NCI-H2107 treated with DMSO at 0.1 percent for 48 hours (cell line): ENCODE measurements at regions not wholly inside any gene's neighbourhood (a gene's known extent, or its start where the extent isn't known, plus 50 kb on each side); places are given as distances from the start of the nearest gene placed in this dataset.
"Not testable (repeated sequence)": the region's sequence is repeated elsewhere in the genome, so short reads cannot be mapped to it uniquely, and the experiment has no call there.

Source experiments
- DNase-seq: peaks from one replicate; lab custom pipeline; 2025; ENCODE audit not compliant: unreplicated experiment; lab: John Stamatoyannopoulos, UW

DNA sequence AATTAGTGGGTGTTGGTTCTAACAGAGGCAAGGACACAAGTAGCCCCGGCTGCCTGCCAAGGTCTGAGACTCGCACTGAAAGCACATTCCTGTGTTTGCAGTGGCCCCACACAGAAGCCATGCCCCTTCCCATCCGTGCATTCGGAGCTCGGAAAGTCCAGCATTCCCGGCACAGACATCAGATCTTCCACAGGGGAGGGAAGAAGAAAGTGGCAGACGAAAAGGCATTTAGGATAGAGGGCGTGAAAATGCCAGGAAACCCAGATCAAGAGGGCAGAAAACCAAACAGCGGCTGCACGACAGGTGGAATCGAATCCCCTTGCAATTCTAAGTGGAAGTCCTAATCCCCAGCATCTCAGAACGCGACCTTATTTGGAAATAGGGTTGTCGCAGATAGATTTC lies 105.5 kb upstream of the ASB18 start:
- DNase-seq, result no peak

DNA sequence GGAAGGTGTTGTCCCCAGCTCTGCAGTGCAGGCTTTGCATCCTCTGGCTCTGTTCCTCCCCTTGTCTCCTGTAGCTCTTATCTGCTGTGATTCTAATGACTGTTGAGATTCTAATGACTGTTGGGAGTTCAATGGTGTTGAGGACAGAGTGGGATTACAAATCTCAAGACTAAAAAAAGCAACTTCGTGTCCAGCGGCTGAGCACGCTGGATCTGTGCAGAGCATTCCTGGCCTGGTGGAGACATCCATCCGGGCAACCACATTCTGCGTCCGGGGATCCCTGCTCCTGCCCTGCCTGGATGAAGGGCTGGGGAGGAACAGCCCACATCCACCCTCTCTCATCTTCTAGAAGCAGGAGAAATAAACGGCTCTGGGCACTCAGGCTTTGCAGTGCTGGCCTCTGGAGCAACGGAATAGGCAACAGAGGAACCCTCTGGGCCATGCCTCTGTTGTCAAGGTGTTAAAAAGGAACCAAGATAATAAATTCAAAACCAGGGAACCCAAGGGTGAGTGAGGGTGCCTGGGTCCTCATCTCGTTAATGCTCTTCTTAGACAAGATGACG lies 106.7 kb upstream of the ASB18 start:
- no peak for DNase-seq

DNA sequence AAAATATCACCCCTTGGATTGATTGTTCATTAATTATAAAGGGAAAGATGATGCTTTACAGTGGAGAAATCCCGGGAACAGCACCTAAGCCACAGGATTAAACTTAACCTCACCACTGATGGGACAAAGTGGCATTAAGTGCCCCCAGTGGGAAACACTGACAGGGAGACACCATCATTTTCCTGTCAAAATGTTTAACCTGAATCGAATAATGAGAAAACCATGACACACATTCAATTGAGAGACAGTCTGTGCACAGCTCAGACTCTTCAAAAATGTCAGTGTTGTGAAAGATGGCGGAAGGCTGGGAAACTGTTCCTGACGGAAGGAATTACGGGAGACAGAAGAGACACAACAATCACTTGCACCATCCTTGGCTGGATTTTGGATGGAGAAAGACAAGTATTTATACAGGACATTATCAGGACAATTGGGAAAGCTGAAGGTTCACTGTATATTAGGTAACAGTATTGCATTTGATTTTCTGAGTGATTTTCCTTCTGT lies 111.8 kb upstream of the ASB18 start:
- no peak for DNase-seq

DNA sequence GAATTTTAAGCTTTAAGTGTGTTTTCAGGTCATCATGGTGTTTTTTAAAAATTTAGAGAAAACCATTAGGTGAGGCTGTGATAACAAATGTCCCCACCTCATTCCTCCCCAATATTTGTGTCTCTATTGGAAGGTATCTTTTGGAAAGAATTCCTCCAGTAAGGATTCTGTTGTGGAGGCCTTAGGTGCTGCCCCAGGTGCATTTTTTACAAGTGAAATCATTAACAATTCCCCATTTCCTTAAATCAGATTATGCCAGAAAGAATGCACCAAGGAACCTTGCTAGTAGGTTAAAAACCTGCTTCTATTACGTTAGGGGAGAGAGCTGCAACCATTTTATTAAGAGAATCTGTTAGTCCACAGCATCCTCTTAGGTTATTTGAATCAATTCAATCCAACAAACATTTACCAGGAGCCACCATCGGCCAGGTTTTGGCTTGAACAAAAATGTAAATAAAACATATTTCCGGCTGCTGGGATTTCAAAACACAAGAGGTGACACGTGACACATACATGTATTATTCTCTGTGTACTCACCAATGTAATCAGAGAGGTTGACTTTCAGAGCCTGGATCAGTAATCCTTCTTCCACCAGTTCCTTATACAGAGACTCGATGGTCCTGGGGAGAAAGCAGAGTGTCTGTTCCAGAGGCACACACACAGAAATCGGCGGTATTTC lies 112.5 kb upstream of the ASB18 start:
- DNase-seq, result no peak

DNA sequence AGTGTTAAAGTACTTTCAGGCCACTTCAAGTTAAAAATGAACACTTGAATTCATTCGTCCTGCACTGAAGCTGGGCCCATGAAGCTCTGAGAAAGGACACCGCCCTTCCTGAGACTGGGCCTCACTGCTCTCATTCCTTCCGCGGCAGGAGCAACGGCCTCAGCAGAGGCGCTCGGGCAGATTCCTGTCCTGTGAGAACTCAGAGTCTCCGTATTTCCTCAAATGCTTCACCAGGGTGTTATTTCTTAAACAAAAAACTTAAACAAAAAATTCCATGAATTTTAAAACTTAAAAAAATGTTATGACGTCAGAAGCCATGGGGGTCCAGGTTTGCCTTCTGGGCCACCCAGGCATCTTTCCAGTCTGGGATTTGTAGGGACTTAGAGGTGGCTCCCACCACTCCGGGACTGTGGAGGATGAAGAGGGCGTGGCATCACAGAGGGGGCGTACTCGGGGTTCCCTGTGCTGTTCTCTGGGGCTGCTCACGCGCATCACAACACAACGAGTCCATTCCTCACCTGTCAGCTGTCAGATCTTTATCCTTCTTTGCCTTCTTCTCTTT lies 115.9 kb upstream of the ASB18 start:
- DNase-seq, result no peak

DNA sequence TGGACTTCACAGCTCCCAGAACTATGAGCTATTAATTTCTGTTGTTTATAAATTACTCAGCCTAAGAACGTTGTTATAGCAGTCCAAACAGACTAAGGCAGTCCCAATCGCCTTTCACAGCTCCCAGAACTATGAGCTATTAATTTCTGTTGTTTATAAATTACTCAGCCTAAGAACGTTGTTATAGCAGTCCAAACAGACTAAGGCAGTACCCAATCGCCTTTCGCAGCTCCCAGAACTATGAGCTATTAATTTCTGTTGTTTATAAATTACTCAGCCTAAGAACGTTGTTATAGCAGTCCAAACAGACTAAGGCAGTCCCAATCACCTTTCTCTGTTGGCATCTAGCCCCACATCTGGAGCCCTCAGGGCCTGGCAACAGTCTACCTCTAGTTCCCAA lies 117.0 kb upstream of the ASB18 start:
- DNase-seq, result not testable (repeated sequence)

DNA sequence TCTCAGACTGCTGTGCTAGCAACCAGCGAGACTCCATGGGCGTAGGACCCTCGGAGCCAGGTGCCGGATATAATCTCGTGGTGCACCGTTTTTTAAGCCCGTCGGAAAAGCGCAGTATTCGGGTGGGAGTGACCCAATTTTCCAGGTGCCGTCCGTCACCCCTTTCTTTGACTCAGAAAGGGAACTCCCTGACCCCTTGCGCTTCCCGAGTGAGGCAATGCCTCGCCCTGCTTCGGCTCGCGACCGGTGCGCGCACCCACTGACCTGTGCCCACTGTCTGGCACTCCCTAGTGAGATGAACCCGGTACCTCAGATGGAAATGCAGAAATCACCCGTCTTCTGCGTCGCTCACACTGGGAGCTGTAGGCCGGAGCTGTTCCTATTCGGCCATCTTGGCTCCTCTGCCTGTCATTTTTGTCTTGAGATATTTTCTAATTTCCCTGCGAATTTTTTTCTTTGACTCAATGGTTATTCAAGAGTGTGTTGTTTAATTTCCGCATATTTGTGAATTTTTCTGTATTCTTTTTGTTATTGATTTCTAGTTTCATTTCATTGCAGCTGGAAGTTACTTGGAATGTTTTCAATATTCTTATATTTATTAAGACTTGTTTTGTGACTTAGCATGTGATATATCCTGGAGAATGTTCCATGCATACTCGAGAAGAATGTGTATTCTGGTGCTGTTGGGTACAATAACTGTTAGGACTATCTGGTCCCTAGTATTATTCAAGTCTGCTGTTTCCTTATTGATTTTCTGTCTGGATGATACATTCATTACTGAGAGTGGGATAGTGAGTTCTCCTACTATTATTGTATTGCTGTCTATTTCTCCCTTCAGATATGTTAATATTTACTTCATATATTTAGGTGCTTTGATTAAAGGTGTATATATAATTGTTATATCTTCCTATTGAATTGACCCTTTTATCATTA lies 125.3 kb upstream of the ASB18 start:
- not testable (repeated sequence) for DNase-seq

DNA sequence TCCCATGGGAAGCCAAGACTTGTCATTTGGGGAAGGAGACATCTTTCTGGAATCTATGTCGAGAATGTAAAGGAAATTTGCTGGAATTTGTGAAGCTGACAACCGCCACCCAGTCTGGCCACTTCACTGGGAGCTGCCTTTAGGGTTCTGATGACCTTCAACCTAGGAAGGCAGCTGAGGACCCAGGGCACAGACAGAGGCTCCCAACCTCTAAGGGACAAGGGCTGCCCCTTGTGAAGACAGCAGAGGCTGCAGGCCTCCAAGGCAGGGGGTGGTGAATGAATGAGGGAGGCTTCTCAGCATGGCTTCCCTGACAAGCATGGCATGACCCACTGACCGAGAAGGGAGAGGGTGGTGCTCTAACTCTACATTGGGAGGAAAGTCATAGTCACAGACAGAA lies 128.9 kb upstream of the ASB18 start:
- DNase-seq, result no peak

DNA sequence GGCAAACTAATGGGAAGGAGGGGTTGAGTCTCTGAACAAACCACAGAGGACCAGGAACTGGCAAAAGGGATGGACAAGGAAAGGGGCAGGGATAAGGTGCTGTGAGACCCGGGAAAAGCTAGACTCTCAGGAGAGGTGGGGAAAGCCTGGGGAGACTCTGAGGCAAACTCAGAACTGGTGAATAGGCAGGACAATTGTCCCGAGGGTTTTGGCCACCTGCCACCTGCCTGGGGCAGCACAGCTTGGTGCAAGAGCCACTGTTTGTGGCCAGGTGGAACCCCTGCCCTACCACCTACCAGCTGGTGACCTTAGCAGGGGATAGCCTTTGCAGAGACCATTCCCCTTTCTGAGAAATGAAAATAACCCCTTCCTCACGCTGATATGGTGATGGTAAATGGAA lies 129.4 kb upstream of the ASB18 start:
- no peak for DNase-seq

DNA sequence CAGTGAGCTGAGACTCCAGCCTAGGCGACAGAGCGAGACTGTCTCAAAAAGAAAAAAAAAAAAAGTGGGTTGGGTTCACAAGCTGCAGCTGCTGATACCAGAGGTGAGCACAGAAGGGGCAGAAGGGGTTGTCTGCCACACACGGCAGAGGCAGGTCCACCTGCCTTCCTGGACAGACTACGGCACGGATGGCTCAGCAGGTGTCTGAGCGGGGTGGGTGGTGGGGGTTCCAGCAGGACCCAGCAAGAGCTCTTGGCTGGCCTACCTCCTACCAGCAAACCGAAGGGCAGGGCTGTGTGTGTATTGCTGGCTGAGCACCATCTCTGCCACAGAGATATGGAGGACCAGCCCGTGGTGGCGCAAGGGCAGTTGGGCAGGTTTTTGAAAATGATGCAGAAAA lies 130.4 kb upstream of the ASB18 start:
- no peak for DNase-seq

DNA sequence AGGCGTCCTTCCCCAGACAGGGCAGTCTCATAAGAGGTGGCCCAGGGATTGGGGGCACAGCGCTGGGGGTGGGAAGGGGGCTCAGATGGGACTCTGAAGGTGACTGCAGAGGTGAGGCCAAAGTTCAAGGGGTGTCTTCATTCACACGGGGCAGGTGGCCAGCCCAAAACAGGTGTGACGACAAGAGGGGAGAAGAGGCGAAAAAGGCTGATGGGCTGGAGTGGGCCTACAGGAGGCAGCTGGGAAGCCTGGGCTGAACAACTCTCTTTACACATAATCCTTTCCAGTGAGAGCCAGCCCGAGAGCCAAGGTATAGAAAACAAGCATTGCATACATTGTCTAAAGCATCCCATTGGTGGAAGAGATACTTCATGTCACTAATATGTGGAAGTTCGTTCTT lies 130.9 kb upstream of the ASB18 start:
- DNase-seq, result no peak

DNA sequence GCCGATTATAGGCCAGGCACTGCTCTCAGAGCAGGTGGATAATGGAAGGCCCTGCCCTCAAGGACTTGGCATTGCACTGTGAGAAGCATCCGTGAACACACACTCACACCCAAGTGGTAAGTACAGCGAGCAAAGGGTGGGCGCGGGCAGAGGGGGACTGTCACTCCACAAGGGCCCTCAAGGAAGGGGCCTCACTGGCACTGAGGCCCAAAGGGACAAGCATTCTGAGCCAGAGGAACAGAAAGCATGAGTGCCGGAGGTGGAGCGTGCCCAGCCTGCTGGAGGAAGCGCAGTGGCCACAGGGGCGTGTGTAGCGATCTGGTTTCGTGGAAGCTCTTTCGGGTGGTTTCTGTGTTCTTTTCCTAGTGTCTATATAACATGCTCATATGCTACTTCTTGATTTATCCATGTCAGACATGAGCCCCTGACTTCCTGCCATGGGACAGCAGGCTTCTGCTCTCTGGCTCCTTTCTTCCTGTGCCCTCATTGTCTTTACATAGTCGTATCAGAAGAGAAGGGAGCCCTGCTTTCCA lies 132.7 kb upstream of the ASB18 start:
- no peak for DNase-seq

DNA sequence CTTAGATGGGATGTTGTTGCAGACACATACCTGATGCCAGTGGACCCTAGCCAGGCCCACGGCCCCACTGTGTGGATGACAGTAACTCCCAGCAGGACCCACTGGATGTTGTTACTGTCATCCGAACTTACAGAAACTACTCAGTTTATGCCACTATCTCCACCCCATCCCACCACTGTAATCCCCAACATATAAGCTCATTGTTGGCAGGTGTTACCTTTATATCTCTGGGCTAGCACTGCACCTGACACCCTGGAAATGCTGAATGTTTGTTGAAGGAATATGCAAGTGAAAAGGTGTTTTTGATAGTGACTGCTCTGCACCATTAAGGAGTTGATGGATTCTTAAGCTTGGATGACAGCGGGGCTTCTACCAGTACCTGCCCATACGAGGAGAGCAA lies 133.5 kb upstream of the ASB18 start:
- DNase-seq, result no peak

DNA sequence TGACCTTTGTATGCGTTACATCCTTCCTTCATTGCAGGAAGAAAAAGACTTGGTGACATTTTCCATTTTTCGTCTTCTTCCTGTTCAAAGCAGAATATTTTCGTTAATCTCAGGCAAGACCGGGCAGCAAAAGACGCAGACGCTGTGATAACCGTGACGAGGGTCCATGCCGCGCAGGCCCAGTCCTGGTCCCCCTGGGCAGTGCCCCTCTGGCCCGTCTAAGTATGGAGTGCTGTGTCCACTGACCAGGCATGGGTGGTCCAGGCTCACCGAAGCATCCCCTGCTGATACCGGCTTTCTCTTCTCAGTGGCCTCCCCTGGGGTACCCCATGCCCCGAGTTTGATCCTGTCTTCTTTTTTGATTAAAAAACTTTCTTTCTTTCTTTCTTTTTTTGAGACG lies 135.2 kb upstream of the ASB18 start:
- no peak for DNase-seq

DNA sequence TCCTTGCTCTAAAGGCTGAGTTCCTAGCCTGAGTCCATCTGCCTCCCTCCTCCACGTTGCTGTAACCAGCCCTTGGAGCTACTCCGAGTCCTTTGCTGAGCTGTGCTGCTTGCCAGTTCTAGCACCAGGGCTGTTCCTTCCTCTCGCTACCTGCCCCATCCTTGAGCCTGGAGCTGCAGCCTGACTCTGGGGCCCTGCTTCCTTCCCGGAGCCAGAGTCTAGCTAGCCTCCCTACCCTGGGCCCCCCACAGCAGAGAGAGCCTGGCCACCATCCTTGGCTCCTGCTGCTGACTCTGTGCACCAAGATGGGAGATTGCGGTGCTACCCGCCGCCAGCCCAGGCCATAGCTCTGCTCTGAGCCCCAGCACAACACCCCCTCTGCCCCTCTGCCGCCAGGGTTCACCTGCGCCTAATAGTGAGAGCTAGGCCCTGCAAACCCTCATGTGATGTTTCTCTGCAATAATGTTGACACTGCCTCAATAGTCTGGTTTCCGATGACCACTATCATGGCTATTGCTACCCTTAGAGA lies 135.9 kb upstream of the ASB18 start:
- DNase-seq, result no peak

DNA sequence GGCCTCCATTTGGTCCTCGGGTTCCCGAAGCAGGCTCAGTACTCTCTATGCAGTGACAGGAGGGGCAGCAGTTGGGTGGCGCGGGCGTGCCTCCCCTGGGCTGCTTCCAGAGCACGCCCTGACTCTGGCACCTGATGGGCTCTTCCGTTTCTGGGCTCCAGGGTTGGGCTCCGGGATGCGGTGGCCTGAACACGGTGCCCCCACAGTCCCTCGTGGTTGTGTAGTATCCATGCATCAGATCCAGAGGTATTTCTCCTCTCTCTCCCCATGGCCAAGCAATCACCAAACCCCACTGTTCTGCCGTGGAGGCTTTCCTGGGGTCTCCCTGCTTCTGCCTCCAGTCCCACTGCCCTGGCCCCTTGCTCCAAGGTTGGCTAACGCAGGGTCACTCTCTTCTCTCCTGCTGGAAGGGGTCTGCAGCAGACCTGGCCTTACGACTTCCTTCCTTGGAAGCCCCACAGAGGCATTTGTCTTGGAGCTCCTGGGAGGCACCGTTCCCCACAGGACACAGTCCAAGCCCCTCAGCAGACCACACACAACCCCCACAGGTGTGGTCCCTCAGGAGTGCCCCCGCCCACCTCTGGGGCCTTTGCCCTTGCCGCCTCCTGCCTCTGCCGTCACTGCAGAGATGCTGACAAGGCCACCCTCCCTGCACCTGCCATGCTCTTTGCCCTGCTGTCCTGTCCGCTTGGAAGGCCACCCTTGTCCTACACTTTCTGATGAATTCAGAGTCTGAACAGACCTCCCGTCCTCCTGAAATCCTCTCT lies 136.6 kb upstream of the ASB18 start:
- DNase-seq, result no peak

DNA sequence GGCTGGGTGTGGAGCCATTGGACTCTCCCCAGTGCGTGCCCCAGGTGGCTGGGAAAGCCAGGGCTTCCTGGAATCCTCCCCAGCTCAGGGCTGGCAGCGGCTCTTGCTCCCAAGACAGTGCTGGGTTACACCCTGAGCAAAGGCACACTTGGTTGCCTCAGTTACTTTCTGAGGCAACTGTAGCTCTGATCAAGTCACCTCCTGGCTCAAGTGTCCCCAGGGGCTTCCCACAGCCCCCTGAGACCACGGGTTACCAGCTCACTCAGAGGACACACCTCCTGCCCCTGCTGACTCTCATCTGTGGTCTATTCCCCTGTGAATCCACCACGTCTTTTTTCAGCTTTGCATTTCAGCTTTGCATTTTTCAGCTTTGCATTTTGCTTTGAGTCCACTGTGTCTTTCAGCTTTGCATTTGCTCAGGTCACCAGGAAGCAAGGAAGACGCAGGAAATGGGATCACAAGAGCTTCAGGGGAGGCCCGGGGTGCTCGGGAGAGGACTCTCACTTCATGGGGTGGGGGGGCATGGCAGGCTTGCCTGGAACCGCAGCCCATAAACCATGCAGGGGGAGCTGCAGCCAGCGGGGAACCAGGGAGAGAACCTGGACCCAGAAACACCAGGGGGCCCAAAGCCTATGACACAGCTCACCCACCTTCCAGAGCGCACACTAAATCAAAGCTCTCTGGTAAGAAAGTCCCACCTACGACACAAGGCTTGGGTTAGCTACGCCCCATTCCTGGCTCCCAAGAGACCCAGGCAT lies 138.0 kb upstream of the ASB18 start:
- no peak for DNase-seq

DNA sequence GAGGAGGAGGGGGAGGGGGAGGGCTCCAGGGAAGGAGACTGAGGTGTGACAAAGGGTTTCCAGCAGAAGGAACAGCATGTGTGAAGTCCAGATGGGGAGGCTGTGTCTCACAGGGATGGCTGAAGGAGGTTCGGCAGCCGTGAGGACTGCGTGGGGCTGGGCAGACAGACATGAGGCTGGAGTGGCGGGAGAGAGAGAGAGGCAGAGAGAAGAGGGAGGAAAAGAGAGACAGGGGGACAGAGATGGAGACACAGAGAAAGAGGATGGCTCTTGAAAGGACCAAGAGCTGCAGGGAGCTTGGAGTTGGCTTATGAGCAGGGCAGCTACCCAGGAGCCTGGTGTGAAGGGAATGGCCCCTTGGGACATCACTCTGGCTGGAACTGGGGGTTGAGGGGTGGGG lies 138.9 kb upstream of the ASB18 start:
- no peak for DNase-seq

DNA sequence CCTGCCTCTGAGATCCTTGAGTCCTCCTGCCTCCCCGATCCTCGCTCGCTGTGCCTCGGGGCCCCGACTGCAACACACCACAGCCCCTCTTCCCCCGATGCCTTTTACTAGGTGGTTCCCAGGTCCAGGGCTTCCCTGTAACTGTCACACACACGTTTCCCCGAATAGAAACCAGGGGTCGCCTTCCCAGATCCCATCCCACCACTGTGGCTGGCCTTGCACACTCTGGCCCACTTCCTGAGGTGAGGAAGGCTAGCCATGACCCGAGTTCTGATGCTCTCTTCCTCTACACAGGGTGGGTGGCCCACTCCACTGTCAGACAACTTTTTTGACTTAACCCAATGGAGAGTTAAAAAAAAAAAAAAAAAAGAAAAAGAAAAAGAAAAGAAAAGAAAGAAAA lies 139.6 kb upstream of the ASB18 start:
- no peak for DNase-seq

DNA sequence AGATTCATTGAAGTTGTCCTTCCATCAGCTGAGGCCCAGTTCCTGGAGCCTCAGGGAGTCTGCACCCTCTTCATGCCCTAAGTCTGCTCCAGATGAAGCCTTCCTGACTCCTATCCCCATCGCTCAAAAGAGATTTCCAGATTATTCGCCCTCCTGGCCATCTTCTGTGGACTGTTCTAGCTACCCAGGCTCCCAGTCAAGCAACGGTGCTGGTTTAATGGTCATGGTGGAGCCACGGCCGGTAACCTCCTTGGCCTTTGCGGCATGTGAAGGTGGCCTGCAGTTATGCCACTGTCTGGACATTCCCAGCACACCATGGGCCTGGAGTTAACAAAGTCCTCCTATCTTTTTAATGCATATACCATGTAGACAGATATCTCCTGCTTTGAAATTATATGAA lies 140.1 kb upstream of the ASB18 start:
- no peak for DNase-seq
